ENCODE measurements at regions not wholly inside any gene's neighbourhood (a gene's known extent, or its start where the extent isn't known, plus 50 kb on each side); places are given as distances from the start of the nearest gene placed in this dataset.
"Not testable (repeated sequence)": the region's sequence is repeated elsewhere in the genome, so short reads cannot be mapped to it uniquely, and the experiment has no call there.

DNA sequence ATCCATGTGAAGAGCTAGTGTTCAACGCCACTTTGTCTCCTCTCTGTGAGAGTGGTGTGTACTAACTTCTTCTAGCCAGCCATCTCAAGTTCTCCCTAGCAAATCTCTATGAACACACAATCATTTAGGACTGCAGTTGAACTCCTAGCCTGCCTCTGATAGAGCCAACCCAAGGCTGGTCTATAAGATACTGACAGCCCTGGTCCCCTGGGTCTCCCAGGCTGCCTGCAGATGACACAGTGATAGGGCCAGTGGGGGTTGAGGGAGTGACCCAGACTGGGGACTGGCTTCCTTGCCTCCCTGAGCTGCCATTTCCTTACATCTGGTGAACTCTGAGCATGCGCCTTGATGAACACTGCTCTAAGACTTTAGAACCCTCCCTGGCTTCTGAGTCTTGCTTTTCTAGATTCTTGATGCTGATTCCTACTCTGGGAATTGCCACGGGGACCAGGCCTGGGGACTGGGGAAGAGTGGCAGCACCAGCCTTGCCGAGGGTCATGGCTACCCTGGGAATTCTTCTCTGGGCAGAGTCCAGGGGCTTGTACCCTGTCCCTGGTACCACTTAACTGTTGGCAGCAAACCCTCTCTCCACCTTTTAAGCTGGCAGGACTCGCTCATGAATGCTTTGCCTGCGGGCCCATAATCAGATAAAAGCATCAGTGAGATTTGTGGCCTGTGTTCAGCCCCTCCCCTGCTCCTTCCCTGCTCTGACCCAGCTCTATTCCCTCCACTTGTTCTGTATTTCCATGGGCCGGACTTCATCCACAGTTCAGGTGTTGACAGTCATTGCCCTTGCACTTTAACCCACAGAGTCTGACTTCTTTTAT lies 130.8 kb upstream of the CHD6 start:
- no peaks in the 10 kb centered on the region for H3K4me1 ChIP-seq (ENCODE audit: control insufficient read depth, insufficient read depth, low read length)
- H3K27me3 ChIP-seq (replicated peaks; ENCODE audit: control insufficient read depth, insufficient read depth, low read length) = peaks cover 32% of the 10 kb centered on the region
- H3K4me3 ChIP-seq (ENCODE audit: low read length) = no peak overlapping the region
- no peaks in the 10 kb centered on the region for H3K36me3 ChIP-seq (ENCODE audit: control insufficient read depth, insufficient read depth, low read length, severe bottlenecking)
- H3K9me3 ChIP-seq (ENCODE audit: control insufficient read depth, low read length) = no peaks in the 10 kb centered on the region
- DNase-seq (ENCODE audit: low read depth) = no peak
- no peak overlapping the region for H3K9ac ChIP-seq (ENCODE audit: low read length)

DNA sequence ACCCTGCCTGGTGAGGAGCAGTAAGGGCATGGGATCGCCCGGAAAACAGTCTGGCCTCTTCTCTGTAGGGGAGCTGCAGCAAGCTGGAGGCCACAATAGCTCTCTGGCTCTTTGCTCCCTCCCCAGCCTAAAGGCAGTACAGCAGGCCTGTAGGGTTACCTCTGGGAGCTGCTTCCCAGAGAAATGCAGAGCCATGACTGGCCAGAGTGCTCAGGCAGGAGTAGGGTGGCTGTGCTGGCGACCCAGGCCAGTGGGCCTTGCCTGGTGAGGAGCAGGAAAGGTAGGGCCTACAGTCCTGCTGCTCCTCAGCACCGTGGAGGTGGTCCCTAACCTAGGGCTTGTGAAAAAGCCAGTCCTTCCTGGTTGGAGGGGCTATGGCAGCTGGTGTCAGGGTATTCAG lies 129.9 kb upstream of the CHD6 start:
- H3K4me1 ChIP-seq (ENCODE audit: control insufficient read depth, insufficient read depth, low read length) = no peaks in the 10 kb centered on the region
- no peaks in the 10 kb centered on the region for H3K36me3 ChIP-seq (ENCODE audit: control insufficient read depth, insufficient read depth, low read length, severe bottlenecking)
- no peak overlapping the region for H3K4me3 ChIP-seq (ENCODE audit: low read length)
- DNase-seq (ENCODE audit: low read depth) = no peak
- H3K9me3 ChIP-seq (ENCODE audit: control insufficient read depth, low read length) = no peaks in the 10 kb centered on the region
- H3K27me3 ChIP-seq (replicated peaks; ENCODE audit: control insufficient read depth, insufficient read depth, low read length) = peaks cover 32% of the 10 kb centered on the region
- H3K9ac ChIP-seq (ENCODE audit: low read length) = no peak overlapping the region

DNA sequence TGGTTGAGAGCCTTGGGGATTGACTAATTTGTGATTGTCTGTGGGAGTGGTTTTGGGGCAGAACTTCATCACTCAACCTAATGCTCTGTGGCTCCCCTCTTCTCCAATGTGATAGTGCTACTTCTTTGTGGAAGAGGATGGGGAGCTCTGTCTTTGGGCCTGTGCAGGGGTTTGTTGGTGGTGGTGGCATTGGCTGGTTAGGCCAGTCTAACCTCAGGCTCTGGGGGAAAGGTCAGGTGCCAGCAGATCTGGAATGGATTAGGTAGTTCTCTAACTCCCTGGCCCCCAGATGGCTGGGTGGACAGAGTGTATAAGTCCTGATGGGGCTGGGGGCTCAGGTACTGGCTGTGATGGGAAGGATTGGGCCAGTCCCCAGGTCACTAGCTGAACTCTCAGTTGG lies 129.0 kb upstream of the CHD6 start:
- Histone ChIP-seq H3K9me3 (ENCODE audit: control insufficient read depth, low read length) (no peaks in the 10 kb centered on the region), H3K27me3 (replicated peaks; ENCODE audit: control insufficient read depth, insufficient read depth, low read length) (peaks cover 25% of the 10 kb centered on the region), H3K4me1 (ENCODE audit: control insufficient read depth, insufficient read depth, low read length) (no peaks in the 10 kb centered on the region), H3K9ac (ENCODE audit: low read length) (no peak overlapping the region), H3K36me3 (ENCODE audit: control insufficient read depth, insufficient read depth, low read length, severe bottlenecking) (no peaks in the 10 kb centered on the region), H3K4me3 (ENCODE audit: low read length) (no peak overlapping the region)
- DNase-seq (ENCODE audit: low read depth) = no peak

DNA sequence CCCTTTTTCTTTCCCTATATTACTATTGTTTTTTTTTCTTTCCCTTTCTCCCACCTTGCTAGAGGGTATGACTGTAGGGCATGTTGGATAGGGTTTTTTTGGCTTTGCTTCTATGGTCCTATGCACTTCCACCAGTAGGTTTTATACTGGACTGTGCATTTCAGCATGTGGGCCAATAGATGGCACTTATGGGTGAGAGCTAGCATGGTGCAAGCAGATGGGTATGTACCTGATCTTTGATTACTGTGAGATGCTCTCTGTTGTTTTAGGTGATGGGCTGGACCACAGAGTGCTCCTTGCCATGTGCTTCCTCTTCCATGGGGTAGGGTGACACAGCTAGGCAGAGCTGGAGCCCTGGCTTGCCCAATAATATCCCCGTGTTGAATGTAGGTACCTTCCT lies 128.5 kb upstream of the CHD6 start:
- Histone ChIP-seq H3K9me3 (ENCODE audit: control insufficient read depth, low read length) (no peaks in the 10 kb centered on the region), H3K36me3 (ENCODE audit: control insufficient read depth, insufficient read depth, low read length, severe bottlenecking) (no peaks in the 10 kb centered on the region), H3K4me1 (ENCODE audit: control insufficient read depth, insufficient read depth, low read length) (no peaks in the 10 kb centered on the region), H3K9ac (ENCODE audit: low read length) (no peak overlapping the region), H3K27me3 (replicated peaks; ENCODE audit: control insufficient read depth, insufficient read depth, low read length) (peaks cover 25% of the 10 kb centered on the region), H3K4me3 (ENCODE audit: low read length) (no peak overlapping the region)
- DNase-seq (ENCODE audit: low read depth) = no peak

DNA sequence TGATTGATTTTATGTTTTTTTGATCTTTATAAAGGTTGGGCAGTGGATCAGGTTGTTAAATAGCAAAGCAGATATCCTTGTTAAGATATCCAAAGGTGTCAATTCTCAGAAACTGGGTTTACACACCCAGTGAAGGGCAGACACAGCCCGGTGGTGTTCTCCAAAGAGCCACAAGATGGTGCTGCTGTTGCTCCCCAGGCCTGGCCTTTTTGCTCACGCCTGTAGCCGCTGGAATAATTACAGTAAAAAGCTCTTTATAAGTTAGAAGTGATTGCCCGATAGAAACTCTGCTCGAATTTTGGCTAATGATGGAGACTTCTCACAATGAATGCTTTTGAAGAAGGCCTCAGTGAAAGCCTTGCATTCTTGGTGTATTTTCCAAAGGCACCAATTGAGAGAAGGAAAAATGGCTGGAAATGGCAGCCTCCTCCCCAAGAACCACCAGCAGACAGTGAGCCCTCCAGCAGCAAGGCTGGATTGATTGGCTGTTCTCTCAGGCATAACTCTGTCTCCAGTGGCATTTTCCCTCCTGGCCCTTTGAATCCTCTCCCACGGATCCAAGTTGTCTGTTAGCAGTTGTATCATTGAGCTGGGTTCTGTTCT lies 120.5 kb upstream of the CHD6 start:
- Histone ChIP-seq H3K4me3 (ENCODE audit: low read length) (no peak overlapping the region), H3K4me1 (ENCODE audit: control insufficient read depth, insufficient read depth, low read length) (no peaks in the 10 kb centered on the region), H3K9ac (ENCODE audit: low read length) (no peak overlapping the region), H3K9me3 (ENCODE audit: control insufficient read depth, low read length) (peaks cover 4% of the 10 kb centered on the region), H3K36me3 (ENCODE audit: control insufficient read depth, insufficient read depth, low read length, severe bottlenecking) (no peaks in the 10 kb centered on the region), H3K27me3 (replicated peaks; ENCODE audit: control insufficient read depth, insufficient read depth, low read length) (no peaks in the 10 kb centered on the region)
- DNase-seq (ENCODE audit: low read depth) = peak; percentile 68

DNA sequence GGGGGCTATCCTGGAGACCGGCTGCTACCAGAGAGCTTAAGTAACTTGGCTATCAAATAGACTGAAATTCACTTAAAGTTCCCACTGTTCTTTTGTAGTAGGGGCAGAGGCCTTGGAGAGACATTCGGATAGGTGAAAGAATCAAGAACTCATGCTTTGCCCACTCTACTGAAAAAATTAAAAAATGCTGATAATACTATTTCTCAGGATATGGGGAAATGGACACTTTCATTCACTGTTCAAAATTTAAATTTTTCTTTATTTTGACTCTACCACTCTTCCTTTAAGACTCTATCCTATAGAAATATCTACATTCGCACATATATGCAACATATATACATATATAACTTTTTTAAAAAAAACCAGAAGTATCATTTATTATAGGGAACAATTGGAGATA lies 117.8 kb upstream of the CHD6 start:
- Histone ChIP-seq H3K9me3 (ENCODE audit: control insufficient read depth, low read length) (peaks cover 4% of the 10 kb centered on the region), H3K9ac (ENCODE audit: low read length) (no peak overlapping the region), H3K36me3 (ENCODE audit: control insufficient read depth, insufficient read depth, low read length, severe bottlenecking) (no peaks in the 10 kb centered on the region), H3K27me3 (replicated peaks; ENCODE audit: control insufficient read depth, insufficient read depth, low read length) (no peaks in the 10 kb centered on the region), H3K4me3 (ENCODE audit: low read length) (no peak overlapping the region), H3K4me1 (ENCODE audit: control insufficient read depth, insufficient read depth, low read length) (no peaks in the 10 kb centered on the region)
- DNase-seq (ENCODE audit: low read depth) = no peak

DNA sequence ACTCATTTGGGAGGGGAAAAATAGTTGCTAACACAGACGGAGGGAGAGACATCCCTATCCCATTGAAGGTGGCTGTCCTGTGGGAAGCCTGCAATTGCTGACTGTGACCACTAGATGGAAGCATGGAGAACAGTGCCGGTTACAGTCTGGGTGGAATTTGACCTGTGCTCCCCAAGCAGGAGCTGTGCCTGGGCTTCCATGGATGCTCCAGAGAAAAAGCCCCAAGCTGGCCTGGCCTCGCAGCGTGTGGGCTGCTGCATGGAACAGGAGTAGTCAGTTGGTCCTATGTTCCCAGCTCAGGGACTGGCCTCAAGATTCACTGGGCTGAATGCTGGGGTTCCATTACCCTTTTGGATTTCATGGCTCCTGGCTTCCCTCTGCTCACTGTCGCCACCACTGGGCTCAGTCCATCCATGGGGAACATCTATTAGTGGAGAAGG lies 116.3 kb upstream of the CHD6 start:
- Histone ChIP-seq H3K9me3 (ENCODE audit: control insufficient read depth, low read length) (peaks cover 4% of the 10 kb centered on the region), H3K4me3 (ENCODE audit: low read length) (no peak overlapping the region), H3K9ac (ENCODE audit: low read length) (no peak overlapping the region), H3K27me3 (replicated peaks; ENCODE audit: control insufficient read depth, insufficient read depth, low read length) (no peaks in the 10 kb centered on the region), H3K36me3 (ENCODE audit: control insufficient read depth, insufficient read depth, low read length, severe bottlenecking) (no peaks in the 10 kb centered on the region), H3K4me1 (ENCODE audit: control insufficient read depth, insufficient read depth, low read length) (no peaks in the 10 kb centered on the region)
- peak; percentile 62 for DNase-seq (ENCODE audit: low read depth)

DNA sequence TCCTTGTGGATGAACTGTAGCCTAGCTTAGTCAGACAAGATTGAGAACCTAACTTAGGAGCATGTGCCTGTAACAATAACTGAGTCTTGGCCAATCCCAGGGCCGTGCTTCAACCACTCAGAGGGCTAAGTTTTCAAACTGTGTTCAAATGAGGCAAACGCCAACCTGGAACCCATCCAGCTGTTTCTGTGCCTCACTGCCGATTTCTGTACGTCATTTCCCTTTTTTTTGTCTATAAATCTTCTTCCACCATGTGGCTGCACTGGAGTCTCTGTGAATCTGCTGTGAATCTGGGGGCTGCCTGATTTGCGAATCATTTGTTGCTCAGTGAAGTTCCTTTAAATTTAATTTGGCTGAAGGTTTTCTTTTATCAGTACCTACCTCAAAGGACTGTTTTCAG lies 115.0 kb upstream of the CHD6 start:
- H3K4me3 ChIP-seq (ENCODE audit: low read length) = no peak overlapping the region
- no peak for DNase-seq (ENCODE audit: low read depth)
- H3K36me3 ChIP-seq (ENCODE audit: control insufficient read depth, insufficient read depth, low read length, severe bottlenecking) = no peaks in the 10 kb centered on the region
- H3K27me3 ChIP-seq (replicated peaks; ENCODE audit: control insufficient read depth, insufficient read depth, low read length) = no peaks in the 10 kb centered on the region
- H3K9ac ChIP-seq (ENCODE audit: low read length) = no peak overlapping the region
- H3K9me3 ChIP-seq (ENCODE audit: control insufficient read depth, low read length) = peaks cover 4% of the 10 kb centered on the region
- no peaks in the 10 kb centered on the region for H3K4me1 ChIP-seq (ENCODE audit: control insufficient read depth, insufficient read depth, low read length)

DNA sequence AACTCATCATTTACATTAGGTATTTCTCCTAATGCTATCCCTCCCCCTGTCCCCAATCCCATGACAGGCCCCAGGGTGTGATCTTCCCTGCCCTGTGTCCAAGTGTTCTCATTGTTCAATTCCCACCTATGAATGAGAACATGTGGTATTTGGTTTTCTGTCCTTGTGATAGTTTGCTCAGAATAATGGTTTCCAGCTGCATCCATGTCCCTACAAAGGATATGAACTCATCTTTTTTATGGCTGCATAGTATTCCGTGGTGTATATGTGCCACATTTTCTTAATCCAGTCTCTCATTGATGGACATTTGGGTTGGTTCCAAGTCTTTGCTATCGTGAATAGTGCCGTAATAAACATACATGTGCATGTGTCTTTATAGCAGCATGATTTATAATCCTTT lies 113.0 kb upstream of the CHD6 start:
- H3K4me1 ChIP-seq (ENCODE audit: control insufficient read depth, insufficient read depth, low read length); DNase-seq (ENCODE audit: low read depth); H3K27me3 ChIP-seq (replicated peaks; ENCODE audit: control insufficient read depth, insufficient read depth, low read length); H3K36me3 ChIP-seq (ENCODE audit: control insufficient read depth, insufficient read depth, low read length, severe bottlenecking); H3K4me3 ChIP-seq (ENCODE audit: low read length); H3K9ac ChIP-seq (ENCODE audit: low read length); H3K9me3 ChIP-seq (ENCODE audit: control insufficient read depth, low read length): not testable (repeated sequence)

DNA sequence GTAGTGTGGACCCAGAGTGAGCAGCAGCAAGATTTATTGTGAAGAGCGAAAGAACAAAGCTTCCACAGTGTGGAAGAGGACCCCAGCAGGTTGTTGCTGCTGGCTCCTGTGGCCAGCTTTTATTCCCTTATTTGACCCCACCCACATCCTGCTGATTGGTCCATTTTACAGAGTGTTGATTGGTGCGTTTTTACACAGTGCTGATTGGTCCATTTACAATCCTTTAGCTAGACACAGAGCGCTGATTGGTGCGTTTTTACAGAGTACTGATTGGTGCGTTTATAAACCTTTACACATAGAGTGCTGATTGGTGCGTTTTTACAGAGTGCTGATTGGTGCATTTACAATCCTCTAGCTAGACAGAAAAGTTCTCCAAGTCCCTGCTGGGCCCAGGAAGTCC lies 109.5 kb upstream of the CHD6 start:
- H3K9ac ChIP-seq (ENCODE audit: low read length); DNase-seq (ENCODE audit: low read depth): not testable (repeated sequence)
- H3K27me3 ChIP-seq (replicated peaks; ENCODE audit: control insufficient read depth, insufficient read depth, low read length) = peaks cover 10% of the 10 kb centered on the region

DNA sequence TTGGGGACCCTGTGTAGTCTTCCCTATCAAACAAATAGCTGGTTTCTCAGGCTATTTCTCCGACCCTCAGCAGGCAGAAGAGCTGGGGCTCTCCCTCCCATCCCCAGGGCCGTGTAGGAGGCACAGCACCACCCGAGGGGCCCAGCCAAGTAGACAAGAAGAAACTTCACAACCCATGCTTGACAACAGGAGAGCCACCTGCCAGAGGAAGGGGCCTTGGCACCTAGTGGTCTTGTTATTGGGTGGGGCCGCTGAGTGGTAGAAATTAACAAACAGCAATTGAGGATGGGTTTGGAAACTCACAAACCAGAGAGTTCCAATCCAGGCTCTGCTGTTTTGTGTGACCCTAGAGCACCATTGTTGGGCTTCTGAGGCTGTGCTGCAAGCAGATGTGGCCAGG lies 108.5 kb upstream of the CHD6 start:
- H3K4me3 ChIP-seq (ENCODE audit: low read length) = no peak overlapping the region
- no peak overlapping the region for H3K9ac ChIP-seq (ENCODE audit: low read length)
- peaks cover 10% of the 10 kb centered on the region for H3K27me3 ChIP-seq (replicated peaks; ENCODE audit: control insufficient read depth, insufficient read depth, low read length)
- DNase-seq (ENCODE audit: low read depth) = no peak
- H3K36me3 ChIP-seq (ENCODE audit: control insufficient read depth, insufficient read depth, low read length, severe bottlenecking) = no peaks in the 10 kb centered on the region
- no peaks in the 10 kb centered on the region for H3K4me1 ChIP-seq (ENCODE audit: control insufficient read depth, insufficient read depth, low read length)
- no peaks in the 10 kb centered on the region for H3K9me3 ChIP-seq (ENCODE audit: control insufficient read depth, low read length)

More for the DNA sequence above, 109.5 kb upstream of the CHD6 start:
- H3K4me1 ChIP-seq (ENCODE audit: control insufficient read depth, insufficient read depth, low read length); H3K36me3 ChIP-seq (ENCODE audit: control insufficient read depth, insufficient read depth, low read length, severe bottlenecking); H3K4me3 ChIP-seq (ENCODE audit: low read length); H3K9me3 ChIP-seq (ENCODE audit: control insufficient read depth, low read length): not testable (repeated sequence)
